NCI-H226 (cell line): ENCODE measurements at regions not wholly inside any gene's neighbourhood (a gene's known extent, or its start where the extent isn't known, plus 50 kb on each side); places are given as distances from the start of the nearest gene placed in this dataset.
"Not testable (repeated sequence)": the region's sequence is repeated elsewhere in the genome, so short reads cannot be mapped to it uniquely, and the experiment has no call there.

Experiments used
- DNase-seq: peaks from one replicate; pipeline ENCODE4 v3.0.0-alpha.2; 2015

- DNase-seq = no peak
Measured at GRCh38 chrX:4668802-4669536, 955.5 kb upstream of the PRKX start.

- no peak for DNase-seq
Measured at GRCh38 chrX:4663085-4663484, 949.6 kb upstream of the PRKX start.

GRCh38 chrX:4661771-4662170 lies 948.3 kb upstream of the PRKX start:
- no peak for DNase-seq

GRCh38 chrX:4656419-4656818 lies 943.0 kb upstream of the PRKX start:
- DNase-seq = no peak

DNA sequence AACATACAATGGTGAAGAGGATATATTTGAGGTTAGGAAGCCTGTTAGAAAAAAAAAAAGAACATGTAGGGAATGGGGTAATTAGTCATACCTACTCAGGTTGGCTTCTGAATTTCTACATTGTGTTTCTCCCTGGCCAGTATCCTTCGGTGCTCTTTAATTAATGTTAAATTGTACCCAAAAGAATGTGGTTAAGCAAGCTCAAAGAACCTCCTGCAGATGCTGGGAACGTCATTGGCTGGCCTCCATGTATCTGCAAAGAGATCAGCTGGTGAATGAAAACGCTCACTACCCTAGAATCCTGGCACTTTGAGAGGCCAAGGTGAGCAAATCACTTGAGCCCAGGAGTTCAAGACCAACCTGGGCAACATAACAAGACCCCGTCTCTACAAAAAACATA lies 942.3 kb upstream of the PRKX start:
- no peak for DNase-seq

DNA sequence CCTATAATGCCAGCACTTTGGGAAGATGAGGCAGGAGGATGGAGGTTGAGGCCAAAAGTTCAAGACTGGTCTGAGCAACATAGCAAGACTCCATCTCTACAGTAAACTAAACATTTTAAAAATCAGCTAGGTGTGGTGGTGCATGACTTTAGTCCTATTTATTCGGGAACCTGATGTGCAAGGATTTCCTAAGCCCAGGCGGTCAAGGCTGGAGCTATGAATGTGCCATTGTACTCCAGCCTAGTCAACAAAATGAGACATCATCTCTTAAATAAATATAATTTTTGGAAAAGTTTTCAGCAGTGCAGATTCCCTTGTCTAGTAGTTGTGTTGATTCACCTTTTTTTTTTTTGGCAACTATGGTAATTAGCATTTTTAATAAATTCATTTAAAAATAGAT lies 928.7 kb upstream of the PRKX start:
- no peak for DNase-seq

DNA sequence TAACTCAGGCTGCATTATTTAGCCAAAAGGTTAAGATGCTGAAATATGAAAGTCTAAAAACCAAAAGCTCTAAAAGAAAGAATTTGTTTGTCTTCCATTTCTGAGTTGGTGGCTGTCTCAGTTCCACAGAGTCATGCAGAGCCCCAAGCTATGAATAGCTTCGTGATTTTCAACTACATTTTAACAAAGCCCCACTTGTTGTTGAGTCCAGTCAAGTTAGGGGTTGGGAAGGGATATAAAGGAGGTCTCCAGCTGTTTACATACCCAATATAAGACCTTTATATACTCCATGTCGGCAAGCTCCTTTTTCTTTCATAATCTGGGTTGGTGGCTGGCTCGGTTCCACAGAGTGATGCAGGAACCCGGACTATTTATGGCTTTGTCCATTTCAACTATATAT lies 924.6 kb upstream of the PRKX start:
- no peak for DNase-seq

DNA sequence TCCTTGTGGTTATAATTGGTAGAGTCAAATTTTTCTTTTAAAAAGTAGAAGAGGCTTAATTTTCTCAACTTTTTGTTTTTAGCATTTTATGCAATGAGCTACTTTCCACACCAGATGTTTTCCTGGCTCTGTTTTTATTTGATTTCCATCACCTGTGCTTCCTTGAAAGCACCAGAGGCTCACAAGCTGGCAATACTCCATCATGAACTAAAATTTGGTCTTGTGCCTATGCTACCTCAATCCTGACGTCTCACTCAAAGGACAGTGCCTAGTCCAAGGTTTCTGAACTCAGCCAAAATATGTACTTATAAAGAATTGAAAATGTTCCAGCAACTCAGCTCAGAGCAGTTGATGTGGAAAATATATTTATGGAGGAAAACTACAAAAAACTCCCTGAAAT lies 914.0 kb upstream of the PRKX start:
- no peak for DNase-seq

DNA sequence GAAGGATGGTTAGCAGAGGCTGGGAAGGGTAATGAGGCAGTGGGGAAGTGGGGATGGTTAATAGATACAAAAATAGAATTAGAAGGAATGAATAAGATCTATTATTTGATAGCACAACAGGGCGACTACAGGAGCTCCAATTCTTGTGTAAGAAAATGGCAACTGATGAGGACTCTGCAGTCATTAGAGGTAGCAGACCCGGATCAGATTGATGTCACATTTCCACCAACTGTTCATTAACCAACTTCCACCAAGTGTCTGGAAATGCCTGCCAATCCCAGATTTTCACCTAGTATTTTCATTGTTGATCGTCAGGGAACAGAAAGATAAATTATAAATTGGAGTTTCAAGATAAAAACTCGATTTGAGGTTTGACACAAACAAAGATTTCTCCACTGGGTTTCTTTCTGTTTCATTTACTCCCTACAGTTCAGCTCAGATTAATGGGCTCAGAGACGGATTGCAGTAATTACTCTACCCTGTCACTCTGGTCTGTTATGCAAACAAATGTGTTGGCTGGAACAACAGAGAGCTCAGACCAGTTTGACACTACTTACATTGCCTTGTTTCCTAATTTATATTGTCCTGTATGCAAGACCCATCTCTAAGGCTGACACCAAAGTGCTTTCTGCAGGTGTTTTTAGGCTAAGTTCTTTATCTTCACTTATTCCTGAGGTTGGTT lies 909.2 kb upstream of the PRKX start:
- no peak for DNase-seq

- DNase-seq = not testable (repeated sequence)
Measured at GRCh38 chrX:4613651-4614050, 900.2 kb upstream of the PRKX start.

GRCh38 chrX:4588893-4589292 lies 875.4 kb upstream of the PRKX start:
- DNase-seq = no peak

DNA sequence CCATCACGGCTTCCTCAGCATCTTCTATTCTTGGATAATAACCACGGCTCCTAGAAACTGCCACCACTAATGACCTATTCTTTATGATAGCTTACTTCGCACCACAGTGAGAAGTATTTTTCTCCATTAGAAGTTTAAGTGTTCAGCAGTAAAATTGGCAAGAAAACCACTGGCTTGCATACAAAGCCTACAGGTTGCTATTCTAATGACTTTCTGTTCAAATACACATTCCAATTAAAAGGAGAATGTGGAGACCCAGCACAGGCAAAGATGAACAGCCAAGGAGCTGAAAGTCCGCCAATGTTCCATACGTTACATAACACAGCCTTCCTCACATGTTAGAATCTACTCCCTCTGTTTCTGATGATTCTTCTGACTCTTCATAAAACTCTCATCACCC lies 875.0 kb upstream of the PRKX start:
- DNase-seq = no peak

GRCh38 chrX:4588056-4588455 lies 874.6 kb upstream of the PRKX start:
- no peak for DNase-seq

GRCh38 chrX:4579999-4580398 lies 866.5 kb upstream of the PRKX start:
- no peak for DNase-seq

GRCh38 chrX:4579480-4579879 lies 866.0 kb upstream of the PRKX start:
- DNase-seq = no peak

DNA sequence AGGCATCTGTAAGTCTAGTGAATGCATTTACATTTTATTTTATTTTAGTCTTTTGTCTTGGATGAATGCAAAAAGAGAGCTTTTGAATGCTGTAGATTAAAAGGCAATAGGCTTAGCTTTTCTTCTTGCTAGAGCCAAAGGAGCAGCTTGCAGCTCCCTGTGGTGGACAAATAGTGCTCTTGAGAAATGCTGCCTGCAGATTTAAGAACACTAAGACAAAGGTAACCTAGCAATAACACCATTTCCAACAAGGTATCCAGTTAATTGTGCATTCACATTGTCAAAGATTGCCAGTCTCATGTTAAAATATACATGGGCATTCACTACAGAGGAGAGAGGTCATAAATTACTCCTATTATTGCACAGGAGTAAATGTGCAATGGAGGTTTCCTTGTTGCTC lies 859.2 kb upstream of the PRKX start:
- no peak for DNase-seq

DNA sequence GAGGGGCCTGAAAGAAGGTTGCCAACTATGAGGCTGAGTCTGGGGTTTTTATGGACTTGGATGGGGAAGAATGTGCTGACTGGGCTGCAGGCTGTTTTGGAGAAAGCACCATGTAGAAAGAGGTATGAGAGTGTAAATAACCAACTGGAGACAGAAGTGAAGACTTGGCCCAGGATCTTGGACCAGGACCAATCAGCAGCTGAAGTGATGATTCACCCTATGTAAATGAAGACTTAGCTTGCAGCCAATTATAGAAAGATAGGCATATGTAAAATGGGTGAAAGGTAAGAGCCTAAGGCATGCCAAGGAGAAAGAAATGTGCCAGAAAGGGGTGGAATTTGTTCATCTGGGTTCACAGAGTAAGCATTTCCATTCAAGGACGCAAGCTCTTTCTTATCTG lies 856.7 kb upstream of the PRKX start:
- no peak for DNase-seq

DNA sequence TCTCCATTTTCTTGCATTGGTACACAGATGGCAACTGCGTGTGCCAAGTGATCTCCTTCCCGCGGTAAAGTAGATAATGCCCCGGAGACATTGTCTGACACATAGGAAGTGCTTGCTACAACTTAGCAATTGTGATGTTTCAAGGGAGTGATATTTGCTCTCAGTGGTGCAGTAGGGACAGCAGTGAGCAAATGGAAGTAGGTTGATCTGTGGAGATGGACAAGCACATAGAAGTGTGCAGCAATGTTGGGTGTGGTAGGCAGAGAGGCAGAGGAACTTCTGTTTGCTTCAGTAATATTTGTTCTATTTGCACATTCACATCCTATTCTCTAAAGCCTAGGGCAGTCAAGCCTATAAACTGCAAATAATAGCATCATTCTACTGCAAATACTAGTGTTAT lies 846.7 kb upstream of the PRKX start:
- DNase-seq = no peak

DNA sequence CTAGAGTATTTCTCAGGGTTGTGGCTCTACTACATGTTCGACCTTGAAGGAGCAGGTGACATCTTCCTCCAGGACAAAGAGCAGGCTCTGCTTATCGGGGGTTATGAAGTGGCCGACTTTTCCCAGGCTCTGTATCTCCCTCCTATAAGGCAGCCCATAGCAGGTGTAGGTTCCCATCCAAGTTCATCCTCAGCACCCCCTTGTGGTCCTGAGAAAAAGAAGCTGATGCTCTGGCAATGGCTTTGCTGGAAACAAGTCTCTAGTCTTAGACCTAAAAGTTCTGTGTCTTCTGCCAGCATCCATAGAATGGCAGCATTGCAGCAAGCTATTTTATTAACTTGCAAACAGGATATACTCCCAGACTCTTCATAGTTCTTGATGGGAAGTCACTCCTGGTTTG lies 836.6 kb upstream of the PRKX start:
- DNase-seq = no peak

GRCh38 chrX:4547213-4547836 lies 833.9 kb upstream of the PRKX start:
- DNase-seq = no peak

- not testable (repeated sequence) for DNase-seq
Measured at GRCh38 chrX:4546178-4546577, 832.7 kb upstream of the PRKX start.

DNA sequence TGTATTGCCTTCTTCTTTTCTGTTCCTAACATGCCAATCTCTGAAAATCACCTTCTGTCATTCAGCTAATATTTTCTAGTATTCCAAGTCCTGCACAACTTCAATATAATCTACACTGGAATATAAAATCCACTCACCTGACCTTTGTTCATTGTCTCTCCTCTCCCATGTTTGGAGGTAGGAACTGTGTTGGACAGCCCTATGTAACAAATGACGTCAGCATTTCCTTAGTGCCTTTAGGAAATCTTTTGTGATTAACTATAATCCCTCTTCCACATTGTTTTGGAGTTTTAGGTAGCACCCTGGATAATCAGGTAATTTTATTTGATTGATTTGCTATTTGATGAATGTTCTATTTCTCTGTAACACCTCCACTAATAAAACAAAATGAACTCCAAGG lies 814.8 kb upstream of the PRKX start:
- DNase-seq = no peak

DNA sequence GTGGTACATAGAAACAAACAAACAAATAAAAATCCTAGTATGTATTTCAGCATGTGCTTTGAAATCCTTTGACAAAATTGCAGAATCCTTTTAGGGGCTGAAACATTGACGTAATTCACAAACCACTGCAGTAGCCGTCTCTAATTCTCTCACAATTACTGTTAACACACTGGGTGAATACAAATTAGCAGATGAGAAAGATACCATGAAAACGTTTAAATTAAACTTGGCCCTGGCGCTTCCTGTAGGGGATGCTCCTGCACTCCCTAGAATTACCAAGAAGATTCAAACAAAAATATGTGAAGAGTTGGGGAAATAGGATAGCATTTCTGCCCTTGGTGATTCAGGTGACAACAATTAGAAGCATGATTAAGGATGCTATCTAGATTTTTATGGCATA lies 772.5 kb upstream of the PRKX start:
- no peak for DNase-seq

- no peak for DNase-seq
Measured at GRCh38 chrX:4484266-4484665, 770.8 kb upstream of the PRKX start.

DNA sequence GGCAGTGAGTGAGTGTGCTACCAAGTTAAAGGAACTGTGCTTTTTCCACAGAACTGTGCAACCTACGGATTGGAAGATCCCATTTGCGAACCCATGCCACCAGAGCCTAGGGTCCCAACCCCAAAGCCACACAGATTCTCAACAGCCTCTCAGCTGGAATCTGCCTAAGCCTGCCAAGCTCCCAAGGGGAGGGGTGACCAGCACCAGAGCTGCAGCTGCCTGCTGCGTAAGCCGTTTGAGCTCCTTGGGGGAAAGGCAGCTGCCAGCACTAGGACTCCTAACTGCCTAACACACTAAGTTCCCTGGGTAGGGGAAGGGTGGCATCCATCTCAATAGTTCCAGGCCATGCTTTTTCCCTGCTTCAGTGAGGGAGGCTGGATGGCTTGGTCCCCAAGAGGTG lies 738.1 kb upstream of the PRKX start:
- no peak for DNase-seq
